Osteoblast (primary cell): ENCODE measurements at regions not wholly inside any gene's neighbourhood (a gene's known extent, or its start where the extent isn't known, plus 50 kb on each side); places are given as distances from the start of the nearest gene placed in this dataset.

ENCODE experiments used
- DNase-seq: peaks from one replicate; pipeline ENCODE4 v3.0.0; 2011; ENCODE audit warnings: low spot score, mixed read lengths; ENCODE audit not compliant: insufficient read length; ENCODE audit errors: missing footprints
- H2AFZ ChIP-seq: 2 replicates; pipeline ENCODE4 v1.6.0; 2011; ENCODE audit warnings: mild to moderate bottlenecking, low read length
- H3K27ac ChIP-seq: 2 replicates; pipeline ENCODE4 v1.5.1; 2011; ENCODE audit warnings: mild to moderate bottlenecking, low read depth, low read length, moderate library complexity
- H3K27me3 ChIP-seq: 2 replicates; pipeline ENCODE4 v1.6.0; 2012; ENCODE audit warnings: mild to moderate bottlenecking, control low read depth, inconsistent platforms, low read length, moderate library complexity; ENCODE audit not compliant: insufficient read depth
- H3K36me3 ChIP-seq: 2 replicates; pipeline ENCODE4 v1.5.1; 2011; ENCODE audit warnings: mild to moderate bottlenecking, low read length, control low read depth, moderate library complexity; ENCODE audit not compliant: insufficient read depth
- H3K4me1 ChIP-seq: 2 replicates; pipeline ENCODE4 v1.5.1; 2011; ENCODE audit warnings: mild to moderate bottlenecking, low read length, control low read depth, moderate library complexity; ENCODE audit not compliant: insufficient read depth
- H3K4me2 ChIP-seq: 2 replicates; pipeline ENCODE4 v1.6.0; 2011; ENCODE audit warnings: mild to moderate bottlenecking, low read length; ENCODE audit not compliant: insufficient read depth
- H3K4me3 ChIP-seq: fragments of 200-600 bp; sonication (generic); 3 replicates; pipeline ENCODE4 v1.5.1; 2012; ENCODE audit warnings: mild to moderate bottlenecking, low read length, inconsistent platforms; ENCODE audit not compliant: insufficient read depth
- H3K79me2 ChIP-seq: 2 replicates; pipeline ENCODE4 v1.6.0; 2012; ENCODE audit warnings: mild to moderate bottlenecking, low read length, control low read depth, inconsistent platforms; ENCODE audit not compliant: insufficient read depth
- H3K9me3 ChIP-seq: 2 replicates; pipeline ENCODE4 v1.5.1; 2011; ENCODE audit warnings: low read depth, low read length, control low read depth
- H4K20me1 ChIP-seq: 2 replicates; pipeline ENCODE4 v1.6.0; 2012; ENCODE audit warnings: mild to moderate bottlenecking, low read length, control low read depth; ENCODE audit not compliant: insufficient read depth
- TF ChIP-seq, protein P1 (sequence below): IDR thresholded peaks from 2 replicates; pipeline ENCODE4 v1.5.1; 2011; ENCODE audit warnings: mild to moderate bottlenecking, low read depth, low read length, moderate library complexity; ENCODE audit errors: extremely low read depth

- no peak overlapping the region for H3K27ac ChIP-seq
- H3K27me3 ChIP-seq, result no peaks in the 10 kb centered on the region
Observed at GRCh38 chr14:50013198-50013918, 103.0 kb downstream of the VCPKMT start.

GRCh38 chr14:50013934-50014333 is 102.4 kb downstream of the VCPKMT start:
- H4K20me1 ChIP-seq, result no peaks in the 10 kb centered on the region
- no peak overlapping the region for H3K4me3 ChIP-seq
- TF ChIP-seq, protein P1, sequence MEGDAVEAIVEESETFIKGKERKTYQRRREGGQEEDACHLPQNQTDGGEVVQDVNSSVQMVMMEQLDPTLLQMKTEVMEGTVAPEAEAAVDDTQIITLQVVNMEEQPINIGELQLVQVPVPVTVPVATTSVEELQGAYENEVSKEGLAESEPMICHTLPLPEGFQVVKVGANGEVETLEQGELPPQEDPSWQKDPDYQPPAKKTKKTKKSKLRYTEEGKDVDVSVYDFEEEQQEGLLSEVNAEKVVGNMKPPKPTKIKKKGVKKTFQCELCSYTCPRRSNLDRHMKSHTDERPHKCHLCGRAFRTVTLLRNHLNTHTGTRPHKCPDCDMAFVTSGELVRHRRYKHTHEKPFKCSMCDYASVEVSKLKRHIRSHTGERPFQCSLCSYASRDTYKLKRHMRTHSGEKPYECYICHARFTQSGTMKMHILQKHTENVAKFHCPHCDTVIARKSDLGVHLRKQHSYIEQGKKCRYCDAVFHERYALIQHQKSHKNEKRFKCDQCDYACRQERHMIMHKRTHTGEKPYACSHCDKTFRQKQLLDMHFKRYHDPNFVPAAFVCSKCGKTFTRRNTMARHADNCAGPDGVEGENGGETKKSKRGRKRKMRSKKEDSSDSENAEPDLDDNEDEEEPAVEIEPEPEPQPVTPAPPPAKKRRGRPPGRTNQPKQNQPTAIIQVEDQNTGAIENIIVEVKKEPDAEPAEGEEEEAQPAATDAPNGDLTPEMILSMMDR, result no peak
- H3K36me3 ChIP-seq, result no peaks in the 10 kb centered on the region
- no peak overlapping the region for H3K4me2 ChIP-seq
- no peaks in the 10 kb centered on the region for H3K27me3 ChIP-seq
- H3K27ac ChIP-seq, result no peak overlapping the region
- no peaks in the 10 kb centered on the region for H3K9me3 ChIP-seq
- no peaks in the 10 kb centered on the region for H3K79me2 ChIP-seq
- no peak for DNase-seq
- peaks cover 17% of the 10 kb centered on the region for H3K4me1 ChIP-seq
- no peak overlapping the region for H2AFZ ChIP-seq

More at GRCh38 chr14:50013198-50013918, 103.0 kb downstream of the VCPKMT start:
- Histone ChIP-seq H3K9me3 (no peaks in the 10 kb centered on the region), H3K79me2 (no peaks in the 10 kb centered on the region), H3K36me3 (no peaks in the 10 kb centered on the region), H3K4me2 (no peak overlapping the region), H2AFZ (no peak overlapping the region), H3K4me3 (no peak overlapping the region), H4K20me1 (no peaks in the 10 kb centered on the region), H3K4me1 (peaks cover 11% of the 10 kb centered on the region)
- TF ChIP-seq, protein P1, result no peak
- no peak for DNase-seq

- Histone ChIP-seq H3K27me3 (no peaks in the 10 kb centered on the region), H3K4me2 (no peak overlapping the region), H3K4me3 (no peak overlapping the region), H2AFZ (no peak overlapping the region), H3K36me3 (no peaks in the 10 kb centered on the region), H3K4me1 (peaks cover 19% of the 10 kb centered on the region), H3K27ac (no peak overlapping the region), H3K9me3 (no peaks in the 10 kb centered on the region), H4K20me1 (no peaks in the 10 kb centered on the region), H3K79me2 (no peaks in the 10 kb centered on the region)
- no peak for DNase-seq
- TF ChIP-seq, protein P1, result no peak
Observed at GRCh38 chr14:50014809-50015430, 101.5 kb downstream of the VCPKMT start.

GRCh38 chr14:50015716-50016115 is 100.7 kb downstream of the VCPKMT start:
- no peak for DNase-seq
- Histone ChIP-seq H3K4me1 (peaks cover 19% of the 10 kb centered on the region), H3K27ac (no peak overlapping the region), H3K27me3 (no peaks in the 10 kb centered on the region), H2AFZ (no peak overlapping the region), H4K20me1 (no peaks in the 10 kb centered on the region), H3K4me3 (no peak overlapping the region), H3K79me2 (no peaks in the 10 kb centered on the region), H3K9me3 (no peaks in the 10 kb centered on the region), H3K4me2 (no peak overlapping the region), H3K36me3 (no peaks in the 10 kb centered on the region)
- TF ChIP-seq, protein P1, result no peak
